A549 (cell line): ENCODE measurements at regions not wholly inside any gene's neighbourhood (a gene's known extent, or its start where the extent isn't known, plus 50 kb on each side); places are given as distances from the start of the nearest gene placed in this dataset.
"Not testable (repeated sequence)": the region's sequence is repeated elsewhere in the genome, so short reads cannot be mapped to it uniquely, and the experiment has no call there.

ENCODE experiments used
- EP300 ChIP-seq, 2 experiments: fragments of >200 bp; sonication (Bioruptor Twin); formaldehyde crosslinking; IDR thresholded peaks; 2 replicates in 1 of 2; 3 replicates in 1 of 2; pipeline ENCODE4 v1.6.1; 2016 to 2017
- HDAC2 ChIP-seq: fragments of 200-600 bp; sonication (generic); IDR thresholded peaks from 2 replicates; pipeline ENCODE4 v1.6.1; 2016
- JUN ChIP-seq, 2 experiments: fragments of >200 bp; sonication (Bioruptor Twin); formaldehyde crosslinking; IDR thresholded peaks; 2 replicates in 1 of 2; 3 replicates in 1 of 2; pipeline ENCODE4 v1.6.1; 2016 to 2017
- POLR2A ChIP-seq: IDR thresholded peaks from 2 replicates; pipeline ENCODE4 v1.6.1; 2012; ENCODE audit warnings: mild to moderate bottlenecking, low read length
- SREBF2 ChIP-seq: fragments of 450-650 bp; IDR thresholded peaks from 2 replicates; pipeline ENCODE4 v1.6.1; 2014; ENCODE audit warnings: mild to moderate bottlenecking, moderate library complexity
- TF ChIP-seq, protein P1 (sequence below): fragments of >200 bp; sonication (Bioruptor Twin); formaldehyde crosslinking; IDR thresholded peaks from 3 replicates; pipeline ENCODE4 v1.5.1; 2016
- TF ChIP-seq, protein P2 (sequence below): IDR thresholded peaks from 2 replicates; pipeline ENCODE4 v1.6.1; 2012

DNA sequence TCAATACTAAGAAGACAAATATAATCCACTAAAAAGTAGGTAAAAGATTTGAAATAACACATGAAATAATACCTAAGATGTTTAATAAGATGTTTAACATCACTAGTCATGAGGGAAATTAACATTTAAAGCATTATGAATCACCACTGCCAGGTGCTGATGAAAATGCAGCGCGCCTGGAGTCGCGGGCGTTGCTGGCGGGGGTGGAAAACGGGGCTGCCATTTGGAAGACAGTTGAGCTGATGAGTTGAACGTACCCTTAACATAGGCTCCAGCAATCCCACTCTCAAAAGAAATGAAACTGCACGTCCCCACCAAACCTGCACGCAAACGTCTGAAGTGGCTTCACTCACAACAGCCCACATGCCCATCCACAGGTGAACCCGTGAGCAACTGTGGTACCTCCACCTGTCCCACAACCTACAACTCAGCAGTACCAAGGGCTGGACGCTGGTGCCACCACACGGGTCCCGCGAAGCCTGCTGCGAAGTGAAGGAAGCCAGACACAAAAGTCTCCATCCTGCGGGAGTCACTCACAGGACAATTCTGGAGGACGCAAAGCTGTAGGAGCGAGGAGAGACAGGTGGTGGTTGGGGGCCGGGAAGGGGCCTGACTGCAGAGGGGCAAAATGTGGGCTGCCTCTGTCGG lies 189.3 kb downstream of the NPIPB11 start:
- TF ChIP-seq, protein P1, sequence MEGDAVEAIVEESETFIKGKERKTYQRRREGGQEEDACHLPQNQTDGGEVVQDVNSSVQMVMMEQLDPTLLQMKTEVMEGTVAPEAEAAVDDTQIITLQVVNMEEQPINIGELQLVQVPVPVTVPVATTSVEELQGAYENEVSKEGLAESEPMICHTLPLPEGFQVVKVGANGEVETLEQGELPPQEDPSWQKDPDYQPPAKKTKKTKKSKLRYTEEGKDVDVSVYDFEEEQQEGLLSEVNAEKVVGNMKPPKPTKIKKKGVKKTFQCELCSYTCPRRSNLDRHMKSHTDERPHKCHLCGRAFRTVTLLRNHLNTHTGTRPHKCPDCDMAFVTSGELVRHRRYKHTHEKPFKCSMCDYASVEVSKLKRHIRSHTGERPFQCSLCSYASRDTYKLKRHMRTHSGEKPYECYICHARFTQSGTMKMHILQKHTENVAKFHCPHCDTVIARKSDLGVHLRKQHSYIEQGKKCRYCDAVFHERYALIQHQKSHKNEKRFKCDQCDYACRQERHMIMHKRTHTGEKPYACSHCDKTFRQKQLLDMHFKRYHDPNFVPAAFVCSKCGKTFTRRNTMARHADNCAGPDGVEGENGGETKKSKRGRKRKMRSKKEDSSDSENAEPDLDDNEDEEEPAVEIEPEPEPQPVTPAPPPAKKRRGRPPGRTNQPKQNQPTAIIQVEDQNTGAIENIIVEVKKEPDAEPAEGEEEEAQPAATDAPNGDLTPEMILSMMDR, result not testable (repeated sequence)
- TF ChIP-seq EP300 (IDR thresholded peaks at IDR 0.05); JUN (IDR thresholded peaks at IDR 0.05); POLR2A; SREBF2; HDAC2: not testable (repeated sequence)
- TF ChIP-seq, protein P2, sequence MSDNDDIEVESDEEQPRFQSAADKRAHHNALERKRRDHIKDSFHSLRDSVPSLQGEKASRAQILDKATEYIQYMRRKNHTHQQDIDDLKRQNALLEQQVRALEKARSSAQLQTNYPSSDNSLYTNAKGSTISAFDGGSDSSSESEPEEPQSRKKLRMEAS, result not testable (repeated sequence)
